DND-41 (cell line): ENCODE measurements at regions not wholly inside any gene's neighbourhood (a gene's known extent, or its start where the extent isn't known, plus 50 kb on each side); places are given as distances from the start of the nearest gene placed in this dataset.

ENCODE experiments used
- EZH2 ChIP-seq: IDR thresholded peaks from 3 replicates; pipeline ENCODE4 v1.6.1; 2012; ENCODE audit warnings: borderline replicate concordance, low read depth, mild to moderate bottlenecking, moderate library complexity, low read length, inconsistent platforms; ENCODE audit not compliant: severe bottlenecking
- TF ChIP-seq, protein P1 (sequence below): IDR thresholded peaks from 2 replicates; pipeline ENCODE4 v1.5.1; 2012; ENCODE audit warnings: borderline replicate concordance, low read length, moderate library complexity, mild to moderate bottlenecking; ENCODE audit not compliant: poor library complexity, severe bottlenecking; ENCODE audit errors: extremely low read depth

DNA sequence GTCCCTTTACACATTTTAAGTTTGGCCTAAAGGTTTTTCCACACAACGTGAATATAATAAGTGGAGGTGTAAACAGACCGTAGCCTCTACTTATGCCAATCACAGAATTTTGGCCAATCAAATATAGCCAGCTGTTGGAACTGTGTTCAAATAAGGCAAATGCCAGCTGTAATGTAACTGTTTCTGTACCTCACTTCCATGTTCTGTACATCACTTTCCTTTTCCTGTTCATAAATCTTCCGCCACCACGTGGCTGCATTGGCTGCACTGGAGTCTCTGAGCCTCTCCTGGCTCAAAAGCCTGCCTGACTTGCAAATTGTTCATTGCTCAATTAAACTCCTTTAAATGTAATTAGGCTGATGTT is 105.1 kb upstream of the SMIM31 start:
- TF ChIP-seq, protein P1, sequence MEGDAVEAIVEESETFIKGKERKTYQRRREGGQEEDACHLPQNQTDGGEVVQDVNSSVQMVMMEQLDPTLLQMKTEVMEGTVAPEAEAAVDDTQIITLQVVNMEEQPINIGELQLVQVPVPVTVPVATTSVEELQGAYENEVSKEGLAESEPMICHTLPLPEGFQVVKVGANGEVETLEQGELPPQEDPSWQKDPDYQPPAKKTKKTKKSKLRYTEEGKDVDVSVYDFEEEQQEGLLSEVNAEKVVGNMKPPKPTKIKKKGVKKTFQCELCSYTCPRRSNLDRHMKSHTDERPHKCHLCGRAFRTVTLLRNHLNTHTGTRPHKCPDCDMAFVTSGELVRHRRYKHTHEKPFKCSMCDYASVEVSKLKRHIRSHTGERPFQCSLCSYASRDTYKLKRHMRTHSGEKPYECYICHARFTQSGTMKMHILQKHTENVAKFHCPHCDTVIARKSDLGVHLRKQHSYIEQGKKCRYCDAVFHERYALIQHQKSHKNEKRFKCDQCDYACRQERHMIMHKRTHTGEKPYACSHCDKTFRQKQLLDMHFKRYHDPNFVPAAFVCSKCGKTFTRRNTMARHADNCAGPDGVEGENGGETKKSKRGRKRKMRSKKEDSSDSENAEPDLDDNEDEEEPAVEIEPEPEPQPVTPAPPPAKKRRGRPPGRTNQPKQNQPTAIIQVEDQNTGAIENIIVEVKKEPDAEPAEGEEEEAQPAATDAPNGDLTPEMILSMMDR = no peak
- no peak for TF ChIP-seq EZH2
